Coronary artery (tissue), 2 donors: ENCODE measurements at regions not wholly inside any gene's neighbourhood (a gene's known extent, or its start where the extent isn't known, plus 50 kb on each side); places are given as distances from the start of the nearest gene placed in this dataset.

Experiments used
- DNase-seq: peaks from one replicate; pipeline ENCODE4 v3.0.0-alpha.2; 2017; ENCODE audit warnings: low spot score
- H3K27ac ChIP-seq, 2 donors: fragments of 200-600 bp; sonication (generic); one replicate each; pipeline ENCODE4 v1.5.1; 2016 to 2019
- H3K4me3 ChIP-seq: fragments of 200-600 bp; sonication (generic); 2 replicates; pipeline ENCODE4 v1.5.1; 2016; ENCODE audit warnings: mild to moderate bottlenecking, moderate library complexity
- TF ChIP-seq, protein P1 (sequence below): fragments of 200-600 bp; sonication (generic); IDR thresholded peaks from one replicate; pipeline ENCODE4 v1.5.1; 2019; ENCODE audit warnings: antibody characterized with exemption

DNA sequence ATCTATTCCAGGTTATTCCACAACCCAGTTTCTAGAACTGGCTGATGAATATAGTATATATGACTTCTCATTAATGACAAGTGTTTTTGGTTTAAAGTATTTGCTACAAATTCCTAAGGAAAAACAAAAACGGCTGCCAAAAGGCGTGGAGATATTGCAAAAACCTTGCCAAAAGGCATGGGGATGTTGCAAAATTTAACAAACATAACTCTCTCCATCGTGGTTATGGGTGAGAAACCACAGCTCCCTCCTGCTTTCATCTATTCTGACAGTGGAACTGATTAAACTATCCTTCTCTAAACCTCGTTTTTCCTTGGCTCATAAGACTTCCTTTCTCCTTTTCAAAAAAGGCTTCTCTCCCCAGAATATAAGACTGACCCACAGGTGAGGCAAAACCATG lies 342.0 kb upstream of the PDZRN3 start:
- Histone ChIP-seq H3K4me3 (no peak overlapping the region), H3K27ac (no peak overlapping the region)
- no peak for DNase-seq
- TF ChIP-seq, protein P1, sequence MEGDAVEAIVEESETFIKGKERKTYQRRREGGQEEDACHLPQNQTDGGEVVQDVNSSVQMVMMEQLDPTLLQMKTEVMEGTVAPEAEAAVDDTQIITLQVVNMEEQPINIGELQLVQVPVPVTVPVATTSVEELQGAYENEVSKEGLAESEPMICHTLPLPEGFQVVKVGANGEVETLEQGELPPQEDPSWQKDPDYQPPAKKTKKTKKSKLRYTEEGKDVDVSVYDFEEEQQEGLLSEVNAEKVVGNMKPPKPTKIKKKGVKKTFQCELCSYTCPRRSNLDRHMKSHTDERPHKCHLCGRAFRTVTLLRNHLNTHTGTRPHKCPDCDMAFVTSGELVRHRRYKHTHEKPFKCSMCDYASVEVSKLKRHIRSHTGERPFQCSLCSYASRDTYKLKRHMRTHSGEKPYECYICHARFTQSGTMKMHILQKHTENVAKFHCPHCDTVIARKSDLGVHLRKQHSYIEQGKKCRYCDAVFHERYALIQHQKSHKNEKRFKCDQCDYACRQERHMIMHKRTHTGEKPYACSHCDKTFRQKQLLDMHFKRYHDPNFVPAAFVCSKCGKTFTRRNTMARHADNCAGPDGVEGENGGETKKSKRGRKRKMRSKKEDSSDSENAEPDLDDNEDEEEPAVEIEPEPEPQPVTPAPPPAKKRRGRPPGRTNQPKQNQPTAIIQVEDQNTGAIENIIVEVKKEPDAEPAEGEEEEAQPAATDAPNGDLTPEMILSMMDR: no peak

DNA sequence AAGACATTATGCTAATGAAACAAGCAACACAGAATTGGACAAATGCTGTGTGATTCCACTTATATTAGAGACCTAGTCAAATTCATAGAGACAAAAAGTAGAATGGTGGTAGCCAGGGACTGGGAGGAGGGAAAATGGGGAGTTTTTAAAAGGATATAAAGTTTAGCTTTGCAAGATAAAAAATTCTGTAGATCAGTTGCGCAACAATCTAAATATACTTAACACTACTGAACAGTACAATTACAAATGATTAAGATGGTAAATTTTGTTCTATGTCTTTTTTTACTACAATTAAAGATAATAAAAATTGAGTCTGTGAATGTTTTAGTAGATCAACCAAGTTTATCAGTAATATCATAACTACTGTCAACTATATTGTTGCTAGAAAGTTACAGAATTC lies 340.1 kb upstream of the PDZRN3 start:
- TF ChIP-seq, protein P1: no peak
- no peak for DNase-seq
- Histone ChIP-seq H3K27ac (no peak overlapping the region), H3K4me3 (no peak overlapping the region)

- no peak for DNase-seq
- Histone ChIP-seq H3K4me3 (no peak overlapping the region), H3K27ac (no peak overlapping the region)
- TF ChIP-seq, protein P1: no peak
Measured at GRCh38 chr3:73955494-73956070, 330.8 kb upstream of the PDZRN3 start.

DNA sequence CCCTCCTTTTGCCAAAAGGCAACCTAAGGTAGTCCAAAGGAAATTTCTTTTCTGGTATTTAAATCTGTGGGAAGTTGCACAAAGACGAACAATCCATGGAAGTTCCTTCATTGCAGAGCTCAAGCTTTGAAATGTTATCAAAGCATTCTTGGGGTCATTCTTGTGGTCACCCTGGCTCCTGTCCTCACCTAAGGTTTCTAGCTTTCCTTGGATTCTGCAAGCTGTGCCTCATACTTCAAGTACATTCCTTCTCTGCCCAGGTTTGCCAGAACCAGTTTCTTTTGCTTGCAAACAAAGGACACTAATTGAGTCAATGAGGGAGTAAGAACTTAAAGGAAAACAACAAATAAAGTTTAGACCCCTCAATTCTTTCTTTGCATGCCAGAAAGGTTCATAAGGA lies 329.8 kb upstream of the PDZRN3 start:
- TF ChIP-seq, protein P1: no peak
- H3K4me3 ChIP-seq: no peak overlapping the region
- no peak overlapping the region for H3K27ac ChIP-seq
- DNase-seq: no peak

- no peak overlapping the region for H3K27ac ChIP-seq
- H3K4me3 ChIP-seq: no peak overlapping the region
- no peak for DNase-seq
- TF ChIP-seq, protein P1: no peak
Measured at GRCh38 chr3:73952781-73953180, 328.0 kb upstream of the PDZRN3 start.

DNA sequence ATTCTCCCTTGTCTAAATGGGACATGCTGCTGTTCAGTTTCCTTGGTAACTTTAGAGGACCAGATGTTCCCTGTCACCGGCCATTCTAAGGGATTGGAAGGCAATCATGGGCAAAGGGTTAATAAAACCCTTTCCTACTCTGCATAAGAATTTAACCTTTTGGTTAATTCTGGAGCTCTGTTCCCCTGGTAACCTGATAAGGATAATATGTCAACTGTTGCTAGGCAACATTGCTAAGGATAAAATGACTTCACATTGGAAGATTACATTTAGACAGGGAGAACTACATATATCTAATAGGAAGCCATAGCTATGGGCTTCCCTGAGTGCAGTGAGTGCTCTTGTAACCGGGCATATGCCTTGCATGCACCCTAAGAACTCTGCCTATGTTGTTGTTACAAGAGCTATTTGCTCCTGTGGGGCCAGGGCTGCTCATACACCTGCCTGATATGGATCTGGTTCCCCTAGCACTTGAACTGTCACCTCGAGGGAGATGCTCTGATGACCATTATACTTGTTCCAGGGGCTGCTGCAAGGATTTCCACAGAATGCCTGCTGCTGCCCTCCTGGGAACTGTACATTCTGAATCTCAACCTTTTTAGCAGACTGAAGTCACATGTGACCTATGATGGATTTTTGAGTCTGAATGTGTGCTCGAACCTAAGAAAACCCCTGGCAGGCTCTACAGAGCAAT lies 326.3 kb upstream of the PDZRN3 start:
- Histone ChIP-seq H3K27ac (no peak overlapping the region), H3K4me3 (no peak overlapping the region)
- TF ChIP-seq, protein P1: no peak
- DNase-seq: no peak

GRCh38 chr3:73945541-73945940 lies 320.8 kb upstream of the PDZRN3 start:
- no peak overlapping the region for H3K4me3 ChIP-seq
- TF ChIP-seq, protein P1: no peak
- DNase-seq: no peak
- H3K27ac ChIP-seq: no peak overlapping the region
